ENCODE measurements at regions not wholly inside any gene's neighbourhood (a gene's known extent, or its start where the extent isn't known, plus 50 kb on each side); places are given as distances from the start of the nearest gene placed in this dataset.

- peak; percentile 41 for DNase-seq (ENCODE audit: low read depth)
Observed at GRCh38 chr9:89234205-89235067, 55.8 kb upstream of the SHC3 start.

- DNase-seq (ENCODE audit: low read depth), result no peak
Observed at GRCh38 chr9:89236955-89237573, 58.4 kb upstream of the SHC3 start.

- no peak for DNase-seq (ENCODE audit: low read depth)
Observed at GRCh38 chr9:89238424-89238823, 59.8 kb upstream of the SHC3 start.

GRCh38 chr9:89243296-89244061 lies 64.9 kb upstream of the SHC3 start:
- no peak for DNase-seq (ENCODE audit: low read depth)

GRCh38 chr9:89246840-89247239 lies 64.2 kb upstream of the CKS2 start:
- no peak for DNase-seq (ENCODE audit: low read depth)

- peak; percentile 13 for DNase-seq (ENCODE audit: low read depth)
Observed at GRCh38 chr9:89247431-89248353, 63.3 kb upstream of the CKS2 start.

GRCh38 chr9:89249001-89249400 lies 62.0 kb upstream of the CKS2 start:
- DNase-seq (ENCODE audit: low read depth), result no peak

GRCh38 chr9:89252651-89253267 lies 58.2 kb upstream of the CKS2 start:
- DNase-seq (ENCODE audit: low read depth), result no peak

- no peak for DNase-seq (ENCODE audit: low read depth)
Observed at GRCh38 chr9:89254058-89254772, 56.8 kb upstream of the CKS2 start.

GRCh38 chr9:89254773-89255125 lies 56.2 kb upstream of the CKS2 start:
- no peak for DNase-seq (ENCODE audit: low read depth)

- no peak for DNase-seq (ENCODE audit: low read depth)
Observed at GRCh38 chr9:89256225-89256624, 54.8 kb upstream of the CKS2 start.

- DNase-seq (ENCODE audit: low read depth), result no peak
Observed at GRCh38 chr9:89256642-89257041, 54.4 kb upstream of the CKS2 start.

- DNase-seq (ENCODE audit: low read depth), result no peak
Observed at GRCh38 chr9:89260525-89260924, 50.5 kb upstream of the CKS2 start.
